ENCODE measurements at regions not wholly inside any gene's neighbourhood (a gene's known extent, or its start where the extent isn't known, plus 50 kb on each side); places are given as distances from the start of the nearest gene placed in this dataset.
"Not testable (repeated sequence)": the region's sequence is repeated elsewhere in the genome, so short reads cannot be mapped to it uniquely, and the experiment has no call there.

DNA sequence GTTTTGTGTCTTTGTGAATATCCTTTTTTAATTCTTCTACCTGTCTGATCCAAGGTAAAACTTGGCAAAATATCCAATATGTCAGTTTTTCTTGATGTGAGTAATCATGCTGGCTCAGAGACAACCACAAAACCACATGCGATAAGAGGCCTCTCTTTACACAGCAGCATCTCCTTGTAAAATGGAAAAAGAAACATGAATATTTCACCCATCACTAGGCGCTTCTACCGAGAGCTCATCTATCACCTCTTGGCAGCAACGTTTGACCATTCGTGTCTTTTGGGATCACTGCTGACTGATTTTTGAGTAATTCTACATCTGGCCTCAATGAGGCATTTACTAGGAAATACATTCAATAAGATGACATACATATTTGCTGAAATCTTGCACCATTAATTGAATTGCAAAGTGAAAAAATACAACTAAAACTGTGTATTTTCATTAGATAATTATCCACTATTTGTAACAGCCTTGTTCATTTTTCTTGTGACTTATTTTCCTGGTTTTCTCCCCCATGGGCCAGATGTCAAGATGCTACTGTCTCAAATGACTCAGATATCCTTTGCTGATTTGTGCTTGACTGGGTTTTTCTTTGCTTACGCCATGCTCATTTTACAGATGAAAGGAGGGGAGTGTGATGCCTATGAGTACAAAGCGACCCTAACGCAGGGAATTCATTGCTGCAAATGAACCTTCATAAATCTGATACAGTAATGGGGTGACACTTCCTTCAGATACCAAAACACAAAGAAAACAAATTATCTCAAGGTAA, 467.5 kb downstream of the FBXO15 start:
- H3K9me3 ChIP-seq, result no peaks in the 10 kb centered on the region
- TF ChIP-seq, protein P1, sequence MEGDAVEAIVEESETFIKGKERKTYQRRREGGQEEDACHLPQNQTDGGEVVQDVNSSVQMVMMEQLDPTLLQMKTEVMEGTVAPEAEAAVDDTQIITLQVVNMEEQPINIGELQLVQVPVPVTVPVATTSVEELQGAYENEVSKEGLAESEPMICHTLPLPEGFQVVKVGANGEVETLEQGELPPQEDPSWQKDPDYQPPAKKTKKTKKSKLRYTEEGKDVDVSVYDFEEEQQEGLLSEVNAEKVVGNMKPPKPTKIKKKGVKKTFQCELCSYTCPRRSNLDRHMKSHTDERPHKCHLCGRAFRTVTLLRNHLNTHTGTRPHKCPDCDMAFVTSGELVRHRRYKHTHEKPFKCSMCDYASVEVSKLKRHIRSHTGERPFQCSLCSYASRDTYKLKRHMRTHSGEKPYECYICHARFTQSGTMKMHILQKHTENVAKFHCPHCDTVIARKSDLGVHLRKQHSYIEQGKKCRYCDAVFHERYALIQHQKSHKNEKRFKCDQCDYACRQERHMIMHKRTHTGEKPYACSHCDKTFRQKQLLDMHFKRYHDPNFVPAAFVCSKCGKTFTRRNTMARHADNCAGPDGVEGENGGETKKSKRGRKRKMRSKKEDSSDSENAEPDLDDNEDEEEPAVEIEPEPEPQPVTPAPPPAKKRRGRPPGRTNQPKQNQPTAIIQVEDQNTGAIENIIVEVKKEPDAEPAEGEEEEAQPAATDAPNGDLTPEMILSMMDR (IDR thresholded peaks at IDR 0.05), result no peak
- H3K27me3 ChIP-seq, result no peaks in the 10 kb centered on the region
- no peak overlapping the region for H3K27ac ChIP-seq
- H3K4me1 ChIP-seq, result no peaks in the 10 kb centered on the region
- H3K36me3 ChIP-seq, result no peaks in the 10 kb centered on the region
- no peak overlapping the region for H3K4me3 ChIP-seq
- no peak for DNase-seq (ENCODE audit: low spot score in 2 of 2)
- intact Hi-C loops (cut with DNase I), result no loop called here

DNA sequence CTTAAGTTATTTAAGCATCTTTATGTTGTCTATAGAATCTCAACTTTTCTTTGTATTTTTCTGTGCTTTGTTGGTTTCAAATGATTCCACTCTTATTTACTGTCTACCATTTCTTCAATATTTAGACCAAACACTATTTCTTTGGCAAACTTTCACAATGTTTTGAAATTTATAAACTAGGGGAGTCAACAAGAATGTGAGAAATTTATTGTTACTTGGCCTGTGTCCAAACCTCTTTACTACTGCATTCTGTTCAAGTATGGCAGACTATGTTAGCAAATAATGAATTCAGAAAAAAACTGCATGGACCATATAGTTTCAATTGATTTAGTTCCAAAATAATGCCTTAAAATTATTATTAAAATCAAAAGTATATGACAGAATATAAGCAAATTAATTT, 470.2 kb downstream of the FBXO15 start:
- no peak for DNase-seq (ENCODE audit: low spot score in 2 of 2)
- H3K9me3 ChIP-seq, result no peaks in the 10 kb centered on the region
- H3K4me3 ChIP-seq, result no peak overlapping the region
- H3K4me1 ChIP-seq, result no peaks in the 10 kb centered on the region
- H3K27ac ChIP-seq, result no peak overlapping the region
- no peaks in the 10 kb centered on the region for H3K27me3 ChIP-seq
- TF ChIP-seq, protein P1 (IDR thresholded peaks at IDR 0.05), result no peak
- intact Hi-C loops (cut with DNase I), result no loop called here
- no peaks in the 10 kb centered on the region for H3K36me3 ChIP-seq

DNA sequence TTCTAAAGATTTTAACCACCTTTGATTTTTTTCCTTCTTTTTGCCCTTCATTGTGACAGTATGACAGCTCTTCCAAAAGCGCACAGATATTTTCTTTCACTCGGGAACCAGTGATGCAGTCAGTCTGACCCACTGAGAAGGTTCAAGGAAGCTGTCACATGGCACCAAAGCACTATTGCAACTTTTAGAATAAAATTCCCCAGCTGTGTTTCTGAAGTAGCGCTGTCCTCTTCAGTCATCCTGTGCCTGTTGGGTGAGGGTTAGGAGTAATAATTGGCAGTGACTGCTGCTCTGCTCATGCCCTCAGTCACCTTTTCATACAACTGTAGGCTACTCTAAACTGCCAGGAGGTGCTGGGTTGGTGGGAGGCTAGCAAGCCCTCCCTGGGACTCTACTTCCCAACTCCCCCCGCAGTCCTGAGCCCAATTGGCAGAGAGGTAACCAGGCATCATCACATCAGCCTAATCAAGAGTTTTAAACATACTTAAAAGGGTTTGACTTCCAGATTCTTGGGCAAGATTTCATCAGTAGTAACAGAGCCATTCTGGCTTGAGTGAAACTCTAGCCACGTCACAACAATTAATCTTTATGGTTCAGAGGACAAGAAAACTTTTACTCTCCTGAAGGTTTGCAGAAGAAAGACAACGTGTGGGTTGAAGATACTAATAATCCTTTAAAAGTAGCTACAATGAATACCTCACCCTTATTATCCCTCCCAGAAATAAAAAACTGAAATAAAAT, 473.3 kb downstream of the FBXO15 start:
- intact Hi-C loops (cut with DNase I), result no loop called here
- Histone ChIP-seq H3K27me3 (no peaks in the 10 kb centered on the region), H3K9me3 (no peaks in the 10 kb centered on the region), H3K4me3 (no peak overlapping the region), H3K27ac (no peak overlapping the region), H3K4me1 (no peaks in the 10 kb centered on the region), H3K36me3 (no peaks in the 10 kb centered on the region)
- TF ChIP-seq, protein P1 (IDR thresholded peaks at IDR 0.05), result no peak
- DNase-seq (ENCODE audit: low spot score in 2 of 2), result no peak

DNA sequence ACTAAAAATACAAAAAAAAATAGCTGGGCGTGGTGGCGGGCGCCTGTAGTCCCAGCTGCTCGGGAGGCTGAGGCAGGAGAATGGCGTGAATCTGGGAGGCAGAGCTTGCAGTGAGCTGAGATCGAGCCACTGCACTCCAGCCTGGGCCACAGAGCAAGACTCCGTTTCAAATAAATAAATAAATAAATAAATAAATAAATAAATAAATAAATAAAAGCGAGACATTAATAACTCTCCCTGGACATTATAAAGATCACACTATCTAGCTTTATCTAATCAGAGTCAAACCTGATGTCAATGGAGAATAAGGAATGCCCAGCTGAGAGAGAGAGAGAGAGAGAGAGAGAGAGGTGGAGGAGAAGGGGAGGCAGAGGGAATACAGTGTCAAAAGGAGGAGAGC, 476.2 kb downstream of the FBXO15 start:
- DNase-seq (ENCODE audit: low spot score in 2 of 2); H3K4me3 ChIP-seq; H3K27me3 ChIP-seq; H3K36me3 ChIP-seq; H3K9me3 ChIP-seq; intact Hi-C loops (cut with DNase I); H3K4me1 ChIP-seq; H3K27ac ChIP-seq: not testable (repeated sequence)

DNA sequence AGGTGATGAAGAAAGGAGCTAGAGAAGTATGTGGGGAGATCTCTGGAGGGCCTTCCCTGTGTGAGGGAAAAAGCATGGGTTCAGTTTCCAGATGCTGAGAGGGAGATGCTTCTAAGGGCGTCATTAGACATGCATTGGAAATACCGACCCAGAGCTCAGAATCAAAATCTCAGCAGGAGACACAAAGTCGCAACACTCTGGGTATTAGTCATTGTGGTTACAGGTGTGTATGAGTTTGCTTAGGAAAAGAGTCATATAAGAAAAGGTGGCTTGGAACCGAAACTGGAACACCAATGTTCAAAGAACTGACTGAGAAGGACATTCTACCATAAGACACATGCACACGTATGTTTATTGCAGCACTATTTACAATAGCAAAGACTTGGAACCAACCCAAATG, 477.1 kb downstream of the FBXO15 start:
- Histone ChIP-seq H3K36me3 (no peaks in the 10 kb centered on the region), H3K27ac (no peak overlapping the region), H3K4me3 (no peak overlapping the region), H3K27me3 (no peaks in the 10 kb centered on the region), H3K9me3 (no peaks in the 10 kb centered on the region), H3K4me1 (no peaks in the 10 kb centered on the region)
- DNase-seq (ENCODE audit: low spot score in 2 of 2), result no peak
- TF ChIP-seq, protein P1 (IDR thresholded peaks at IDR 0.05), result no peak
- intact Hi-C loops (cut with DNase I), result no loop called here

DNA sequence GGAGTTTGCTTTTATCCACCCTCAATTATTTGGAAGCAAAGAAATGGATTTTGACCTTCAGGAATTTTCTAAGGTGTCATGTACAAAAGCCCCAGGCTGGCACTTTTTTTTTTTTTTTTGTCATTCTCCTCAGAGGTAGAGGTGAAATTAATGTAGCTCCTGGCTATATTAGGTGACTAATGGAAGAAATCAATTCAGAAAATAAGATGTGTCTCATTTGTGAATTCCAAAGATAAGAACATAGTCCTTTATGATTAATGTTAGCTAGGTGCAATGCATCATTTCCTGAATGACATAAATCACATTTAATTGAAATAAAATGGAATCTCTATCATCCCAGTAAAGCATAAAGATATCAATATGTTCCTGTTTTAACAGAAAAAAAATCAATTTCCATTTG, 477.6 kb downstream of the FBXO15 start:
- no peak for DNase-seq (ENCODE audit: low spot score in 2 of 2)
- H3K27me3 ChIP-seq, result no peaks in the 10 kb centered on the region
- TF ChIP-seq, protein P1 (IDR thresholded peaks at IDR 0.05), result no peak
- intact Hi-C loops (cut with DNase I), result no loop called here
- no peaks in the 10 kb centered on the region for H3K4me1 ChIP-seq
- H3K9me3 ChIP-seq, result no peaks in the 10 kb centered on the region
- H3K27ac ChIP-seq, result no peak overlapping the region
- H3K4me3 ChIP-seq, result no peak overlapping the region
- no peaks in the 10 kb centered on the region for H3K36me3 ChIP-seq

All from ascending aorta (tissue), 2 donors.